ENCODE measurements at regions not wholly inside any gene's neighbourhood (a gene's known extent, or its start where the extent isn't known, plus 50 kb on each side); places are given as distances from the start of the nearest gene placed in this dataset.

DNA sequence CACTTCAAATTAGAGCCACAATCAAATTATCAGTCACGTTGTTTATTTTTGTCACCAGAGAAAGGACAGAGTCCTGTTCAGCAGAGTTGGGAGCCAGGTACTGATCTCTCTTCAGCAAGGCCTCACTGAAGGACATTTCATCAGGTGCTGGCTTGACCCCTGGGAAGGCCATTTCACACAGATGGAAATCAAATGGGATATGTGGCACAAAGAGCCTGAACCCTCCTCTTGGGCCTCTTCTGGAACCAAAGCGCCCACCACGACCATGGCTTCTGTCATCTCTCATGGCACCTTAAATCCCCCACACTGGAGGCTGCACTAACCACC is 121.5 kb downstream of the PTCSC3 start:
- Histone ChIP-seq H3K4me2 (ENCODE audit: low read depth, low read length, poor library complexity, severe bottlenecking) (no peak overlapping the region), H3K79me2 (ENCODE audit: insufficient read depth, low read length) (no peaks in the 10 kb centered on the region), H3K9me2 (replicated peaks; ENCODE audit: low read depth, low read length) (no peaks in the 10 kb centered on the region), H3K36me3 (ENCODE audit: insufficient read depth, low read length) (no peaks in the 10 kb centered on the region), H3K9me3 (ENCODE audit: insufficient read depth, low read depth, low read length) (no peaks in the 10 kb centered on the region), H2AFZ (ENCODE audit: low read length) (no peak overlapping the region), H3K4me1 (ENCODE audit: insufficient read depth, low read length, poor library complexity, severe bottlenecking) (no peaks in the 10 kb centered on the region), H4K20me1 (ENCODE audit: insufficient read depth, low read length, poor library complexity, severe bottlenecking) (no peaks in the 10 kb centered on the region), H3F3A (ENCODE audit: low read depth) (no peaks in the 10 kb centered on the region), H3K9ac (ENCODE audit: low read depth, low read length, poor library complexity, severe bottlenecking) (no peak overlapping the region), H3K27me3 (ENCODE audit: insufficient read depth, low read length, poor library complexity, severe bottlenecking) (no peaks in the 10 kb centered on the region), H3K4me3 (ENCODE audit: low read length, poor library complexity, severe bottlenecking) (no peak overlapping the region)
- TF ChIP-seq, protein P1, sequence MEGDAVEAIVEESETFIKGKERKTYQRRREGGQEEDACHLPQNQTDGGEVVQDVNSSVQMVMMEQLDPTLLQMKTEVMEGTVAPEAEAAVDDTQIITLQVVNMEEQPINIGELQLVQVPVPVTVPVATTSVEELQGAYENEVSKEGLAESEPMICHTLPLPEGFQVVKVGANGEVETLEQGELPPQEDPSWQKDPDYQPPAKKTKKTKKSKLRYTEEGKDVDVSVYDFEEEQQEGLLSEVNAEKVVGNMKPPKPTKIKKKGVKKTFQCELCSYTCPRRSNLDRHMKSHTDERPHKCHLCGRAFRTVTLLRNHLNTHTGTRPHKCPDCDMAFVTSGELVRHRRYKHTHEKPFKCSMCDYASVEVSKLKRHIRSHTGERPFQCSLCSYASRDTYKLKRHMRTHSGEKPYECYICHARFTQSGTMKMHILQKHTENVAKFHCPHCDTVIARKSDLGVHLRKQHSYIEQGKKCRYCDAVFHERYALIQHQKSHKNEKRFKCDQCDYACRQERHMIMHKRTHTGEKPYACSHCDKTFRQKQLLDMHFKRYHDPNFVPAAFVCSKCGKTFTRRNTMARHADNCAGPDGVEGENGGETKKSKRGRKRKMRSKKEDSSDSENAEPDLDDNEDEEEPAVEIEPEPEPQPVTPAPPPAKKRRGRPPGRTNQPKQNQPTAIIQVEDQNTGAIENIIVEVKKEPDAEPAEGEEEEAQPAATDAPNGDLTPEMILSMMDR (conservative IDR thresholded peaks at IDR 0.05; ENCODE audit: low read length): no peak
- TF ChIP-seq EZH2phosphoT487 (IDR thresholded peaks at IDR 0.05; ENCODE audit: borderline replicate concordance): no peak

DNA sequence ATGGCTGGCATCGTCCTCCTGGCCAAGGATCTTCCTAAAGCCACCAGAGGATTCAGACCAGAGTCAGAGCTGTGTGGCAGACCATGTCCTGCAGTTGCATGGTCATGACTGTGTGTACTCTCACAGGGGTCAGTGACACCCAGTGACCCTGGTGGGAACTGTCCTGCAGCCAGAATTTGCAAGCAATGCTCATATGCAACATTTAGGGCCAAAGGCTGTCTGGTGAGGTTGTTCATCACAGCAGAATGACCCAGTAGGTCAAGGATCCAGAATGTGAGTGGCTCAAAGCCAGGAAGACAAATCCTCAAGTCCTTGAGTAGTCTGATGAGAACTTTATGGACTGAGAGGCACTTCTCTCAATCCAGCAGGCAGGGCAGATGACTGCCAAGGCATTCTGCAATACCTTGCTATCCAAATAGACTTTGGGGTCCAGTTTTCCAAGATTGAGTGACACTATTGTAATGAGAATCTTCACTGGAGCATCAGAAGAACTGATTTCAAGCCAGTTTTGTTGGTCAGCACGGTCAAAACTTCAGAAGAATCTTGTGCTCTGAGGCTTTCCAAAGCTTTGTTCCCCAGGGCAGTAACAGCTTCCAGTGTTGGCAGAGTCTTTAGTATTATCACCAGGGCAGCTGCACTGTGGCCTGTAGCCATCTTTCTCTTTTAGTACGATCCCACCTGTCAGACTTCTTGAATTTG is 122.0 kb downstream of the PTCSC3 start:
- no peaks in the 10 kb centered on the region for H3K36me3 ChIP-seq (ENCODE audit: insufficient read depth, low read length)
- TF ChIP-seq, protein P1 (conservative IDR thresholded peaks at IDR 0.05; ENCODE audit: low read length): no peak
- no peak for TF ChIP-seq EZH2phosphoT487 (IDR thresholded peaks at IDR 0.05; ENCODE audit: borderline replicate concordance)
- H3K4me2 ChIP-seq (ENCODE audit: low read depth, low read length, poor library complexity, severe bottlenecking): no peak overlapping the region
- no peaks in the 10 kb centered on the region for H3K9me2 ChIP-seq (replicated peaks; ENCODE audit: low read depth, low read length)
- no peaks in the 10 kb centered on the region for H3K79me2 ChIP-seq (ENCODE audit: insufficient read depth, low read length)
- H3K4me1 ChIP-seq (ENCODE audit: insufficient read depth, low read length, poor library complexity, severe bottlenecking): no peaks in the 10 kb centered on the region
- H3K9ac ChIP-seq (ENCODE audit: low read depth, low read length, poor library complexity, severe bottlenecking): no peak overlapping the region
- no peak overlapping the region for H3K4me3 ChIP-seq (ENCODE audit: low read length, poor library complexity, severe bottlenecking)
- H4K20me1 ChIP-seq (ENCODE audit: insufficient read depth, low read length, poor library complexity, severe bottlenecking): no peaks in the 10 kb centered on the region
- no peaks in the 10 kb centered on the region for H3F3A ChIP-seq (ENCODE audit: low read depth)
- no peaks in the 10 kb centered on the region for H3K27me3 ChIP-seq (ENCODE audit: insufficient read depth, low read length, poor library complexity, severe bottlenecking)
- H3K9me3 ChIP-seq (ENCODE audit: insufficient read depth, low read depth, low read length): no peaks in the 10 kb centered on the region
- H2AFZ ChIP-seq (ENCODE audit: low read length): no peak overlapping the region

DNA sequence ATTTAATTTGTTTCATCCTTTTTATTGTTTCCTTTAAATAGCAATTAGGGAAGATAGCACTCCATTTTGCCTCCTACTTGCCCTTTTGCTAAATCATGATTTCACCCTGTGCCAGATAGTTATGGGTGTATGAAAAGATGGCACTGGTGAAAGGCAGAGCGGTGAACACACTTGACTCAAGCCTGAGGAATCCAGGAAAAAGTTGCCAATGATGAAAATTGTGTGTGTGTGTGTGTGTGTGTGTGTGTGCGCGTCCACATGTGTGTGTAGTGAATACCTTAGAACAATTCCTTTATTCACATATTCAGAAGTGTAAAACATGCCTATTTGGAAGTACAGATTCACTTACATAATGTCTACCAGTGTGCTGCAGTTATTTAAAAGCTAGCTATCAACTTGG is 123.8 kb downstream of the PTCSC3 start:
- no peak overlapping the region for H3K4me3 ChIP-seq (ENCODE audit: low read length, poor library complexity, severe bottlenecking)
- H3K9me2 ChIP-seq (replicated peaks; ENCODE audit: low read depth, low read length): no peaks in the 10 kb centered on the region
- H3K79me2 ChIP-seq (ENCODE audit: insufficient read depth, low read length): no peaks in the 10 kb centered on the region
- no peak for TF ChIP-seq EZH2phosphoT487 (IDR thresholded peaks at IDR 0.05; ENCODE audit: borderline replicate concordance)
- TF ChIP-seq, protein P1 (conservative IDR thresholded peaks at IDR 0.05; ENCODE audit: low read length): no peak
- no peak overlapping the region for H3K4me2 ChIP-seq (ENCODE audit: low read depth, low read length, poor library complexity, severe bottlenecking)
- no peaks in the 10 kb centered on the region for H3K36me3 ChIP-seq (ENCODE audit: insufficient read depth, low read length)
- no peaks in the 10 kb centered on the region for H3F3A ChIP-seq (ENCODE audit: low read depth)
- no peaks in the 10 kb centered on the region for H3K9me3 ChIP-seq (ENCODE audit: insufficient read depth, low read depth, low read length)
- H3K4me1 ChIP-seq (ENCODE audit: insufficient read depth, low read length, poor library complexity, severe bottlenecking): no peaks in the 10 kb centered on the region
- no peaks in the 10 kb centered on the region for H3K27me3 ChIP-seq (ENCODE audit: insufficient read depth, low read length, poor library complexity, severe bottlenecking)
- H2AFZ ChIP-seq (ENCODE audit: low read length): no peak overlapping the region
- H4K20me1 ChIP-seq (ENCODE audit: insufficient read depth, low read length, poor library complexity, severe bottlenecking): no peaks in the 10 kb centered on the region
- H3K9ac ChIP-seq (ENCODE audit: low read depth, low read length, poor library complexity, severe bottlenecking): no peak overlapping the region

All from Loucy (cell line).